ENCODE measurements at regions not wholly inside any gene's neighbourhood (a gene's known extent, or its start where the extent isn't known, plus 50 kb on each side); places are given as distances from the start of the nearest gene placed in this dataset.
"Not testable (repeated sequence)": the region's sequence is repeated elsewhere in the genome, so short reads cannot be mapped to it uniquely, and the experiment has no call there.

DNA sequence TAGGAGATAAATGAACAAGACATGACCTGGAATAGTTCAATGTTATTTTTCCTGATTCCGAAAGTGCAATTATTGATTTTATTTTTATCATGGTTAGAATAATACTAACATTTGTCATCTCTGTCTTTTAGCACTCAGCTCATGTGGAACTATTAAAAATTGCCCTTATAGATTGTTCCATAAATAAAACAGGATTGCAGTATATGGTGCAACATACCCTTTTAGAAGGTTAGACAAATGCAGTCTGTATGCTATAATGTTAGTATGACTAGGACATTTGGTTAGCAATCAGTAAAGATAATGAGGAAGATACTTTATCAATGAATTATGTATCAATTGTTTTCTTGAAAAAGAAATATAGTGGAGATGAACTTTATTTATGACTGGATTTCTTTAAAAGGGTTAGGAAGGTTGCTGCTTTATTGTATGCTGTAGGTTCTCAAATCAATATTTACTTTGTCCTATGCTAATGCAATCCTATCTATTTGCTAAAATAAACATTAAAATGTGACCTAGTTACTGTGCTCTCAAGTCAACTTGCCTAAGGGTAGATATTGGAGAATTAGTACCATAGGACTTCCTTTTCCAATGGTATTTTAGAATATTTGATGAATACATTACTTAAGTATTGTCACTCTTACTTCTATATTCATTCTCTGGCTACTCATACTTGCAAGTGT lies 348.9 kb upstream of the ISL1 start:
- DNase-seq: no peak

DNA sequence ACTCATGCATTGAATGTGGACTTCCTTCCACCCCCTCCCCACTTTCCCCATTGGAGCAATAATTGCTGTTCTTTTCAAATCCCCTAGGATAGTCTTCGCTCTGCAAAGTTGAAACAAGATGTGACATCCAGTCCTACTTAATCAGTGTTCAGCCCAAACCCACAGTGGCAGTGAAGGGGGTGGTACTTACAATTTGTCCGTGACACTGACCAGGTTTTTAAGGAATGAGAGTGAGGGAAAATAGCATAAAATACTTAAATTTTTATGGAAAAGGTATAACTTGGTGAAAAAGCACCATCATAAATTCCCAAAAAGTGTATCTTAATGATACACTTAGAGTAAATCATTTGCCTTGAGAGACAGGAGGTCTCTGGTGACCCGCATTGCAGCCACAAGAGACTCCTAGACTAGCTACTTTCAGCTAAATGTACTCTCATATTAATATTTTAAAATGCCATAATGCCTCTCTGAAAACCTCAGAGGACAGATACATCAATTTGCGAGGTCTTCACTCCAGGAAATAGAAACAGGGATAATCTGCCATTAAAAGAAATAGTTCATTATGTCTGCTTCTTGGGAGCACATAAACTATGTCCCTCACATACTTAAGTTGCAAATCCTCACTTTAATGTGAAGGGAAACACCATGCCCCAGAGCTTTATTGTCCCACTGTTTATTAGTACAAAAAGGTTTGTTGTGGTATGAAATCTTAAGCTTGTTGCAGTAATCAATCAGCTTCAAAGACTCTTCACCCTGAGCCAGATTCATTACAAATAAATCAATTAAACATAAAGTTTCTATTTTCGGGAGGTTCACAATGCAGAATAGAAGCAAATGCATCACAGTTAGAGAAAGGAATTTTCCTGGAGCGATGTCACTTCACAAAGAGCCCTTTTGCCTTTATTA lies 343.6 kb upstream of the ISL1 start:
- no peak for DNase-seq

DNA sequence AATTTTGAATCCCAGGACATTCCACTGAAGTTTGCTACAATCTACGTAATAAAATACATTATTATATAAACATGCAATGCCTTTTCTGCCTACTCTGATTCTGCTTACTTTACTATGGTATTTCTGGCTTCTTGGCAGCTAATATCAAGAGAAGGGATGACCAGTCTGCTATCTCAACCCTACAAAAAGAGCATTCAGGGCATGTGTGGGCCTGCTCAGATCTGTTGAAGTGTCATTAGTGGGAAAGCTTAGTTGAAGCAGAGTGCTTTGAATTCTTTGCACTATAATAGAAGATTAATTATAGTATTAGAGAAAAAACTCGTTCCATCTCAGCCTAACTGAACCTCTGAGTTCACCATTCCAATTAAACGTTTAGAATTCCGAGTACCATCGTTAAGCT lies 339.5 kb upstream of the ISL1 start:
- DNase-seq: no peak

DNA sequence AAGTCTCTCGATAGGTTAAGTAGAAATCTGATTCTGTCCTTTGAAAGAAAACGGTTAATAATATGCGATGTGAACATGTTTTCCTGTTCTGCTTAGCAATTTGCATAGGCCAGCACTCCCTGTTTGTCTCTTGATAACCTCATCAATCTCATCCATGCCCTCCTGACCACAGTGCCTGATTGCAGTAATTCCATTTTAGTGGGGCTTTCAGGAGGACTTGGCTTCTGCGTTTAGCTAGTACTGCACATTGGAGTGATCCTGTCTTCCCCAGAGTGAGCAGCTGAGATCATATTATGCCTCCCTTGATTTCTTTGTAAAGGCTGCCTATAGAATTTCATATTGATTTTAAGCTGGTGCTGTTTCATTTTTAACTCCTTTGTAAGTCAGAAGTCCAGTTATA lies 335.9 kb upstream of the ISL1 start:
- no peak for DNase-seq

DNA sequence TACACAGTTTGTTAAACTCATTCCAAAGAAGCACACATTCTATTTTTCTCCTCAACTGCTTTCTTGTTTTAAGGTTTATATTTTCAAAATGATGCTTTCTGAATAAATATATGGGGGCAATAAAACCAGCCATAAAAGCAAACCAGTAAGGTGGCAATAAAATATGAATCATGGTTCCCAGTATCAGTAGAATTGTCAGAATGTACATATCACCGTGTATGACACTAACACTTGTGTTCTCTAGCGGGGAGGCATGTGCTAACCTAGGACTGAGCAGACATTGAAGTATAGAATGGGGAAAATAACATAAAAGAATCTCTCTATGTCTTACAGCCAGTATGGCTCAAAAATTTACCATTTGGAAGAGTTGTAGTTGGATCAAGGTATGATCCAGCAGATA lies 329.9 kb upstream of the ISL1 start:
- DNase-seq: no peak

DNA sequence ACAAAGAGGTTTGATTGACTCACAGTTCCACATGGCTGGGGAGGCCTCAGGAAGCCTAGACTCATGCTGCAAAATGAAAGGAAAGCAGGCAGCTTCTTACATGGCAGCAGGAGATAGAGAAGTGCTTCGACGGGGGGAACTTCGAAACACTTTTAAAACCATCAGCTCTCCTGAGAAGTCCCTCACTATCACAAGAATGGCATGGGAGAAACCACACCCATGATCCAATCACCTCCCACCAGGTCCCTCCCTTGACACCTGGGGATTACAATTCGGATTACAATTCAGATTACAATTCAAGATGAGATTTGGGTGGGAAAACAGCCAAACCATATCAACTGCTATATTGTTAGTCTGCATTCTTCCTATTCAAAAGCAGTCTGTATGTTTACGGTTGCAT lies 322.3 kb upstream of the ISL1 start:
- no peak for DNase-seq

DNA sequence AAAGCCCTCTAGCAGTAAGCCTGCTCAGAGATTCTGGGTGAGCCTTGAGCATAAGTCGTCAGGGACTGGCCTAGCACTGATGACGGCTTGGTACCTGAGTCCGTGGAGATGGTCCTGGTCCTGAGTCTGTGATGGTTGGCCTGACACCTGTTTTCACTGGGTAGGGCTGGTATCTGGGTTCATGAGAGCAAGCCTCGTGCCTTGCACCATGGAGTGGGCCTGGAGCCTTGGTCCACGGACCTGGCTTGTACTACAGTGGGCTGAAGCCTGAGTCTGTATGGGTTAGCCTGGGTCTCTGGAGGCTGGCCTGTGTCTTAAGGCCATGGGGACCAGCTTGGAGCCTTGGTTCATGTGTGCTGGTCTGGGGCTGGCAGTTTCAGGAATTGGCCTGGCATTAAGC lies 310.3 kb upstream of the ISL1 start:
- no peak for DNase-seq

DNA sequence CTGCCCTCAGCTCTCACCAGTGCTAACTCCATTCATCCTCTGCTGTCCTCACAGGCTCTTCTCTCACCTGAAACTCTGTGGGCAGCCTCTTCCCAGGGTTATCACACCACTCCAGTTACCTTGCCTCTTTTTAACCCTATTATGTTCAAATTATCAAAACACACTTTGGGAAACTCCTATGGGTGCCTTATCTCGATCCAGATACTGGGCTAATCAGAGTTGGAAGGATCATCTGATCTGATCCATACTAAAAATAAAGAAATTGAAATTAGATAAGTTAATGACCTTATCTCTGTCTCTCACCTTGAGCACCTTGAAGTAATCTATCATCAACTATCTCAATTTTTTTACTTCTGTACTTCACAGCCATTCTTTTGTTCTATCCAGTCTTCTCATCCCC lies 300.5 kb upstream of the ISL1 start:
- no peak for DNase-seq

DNA sequence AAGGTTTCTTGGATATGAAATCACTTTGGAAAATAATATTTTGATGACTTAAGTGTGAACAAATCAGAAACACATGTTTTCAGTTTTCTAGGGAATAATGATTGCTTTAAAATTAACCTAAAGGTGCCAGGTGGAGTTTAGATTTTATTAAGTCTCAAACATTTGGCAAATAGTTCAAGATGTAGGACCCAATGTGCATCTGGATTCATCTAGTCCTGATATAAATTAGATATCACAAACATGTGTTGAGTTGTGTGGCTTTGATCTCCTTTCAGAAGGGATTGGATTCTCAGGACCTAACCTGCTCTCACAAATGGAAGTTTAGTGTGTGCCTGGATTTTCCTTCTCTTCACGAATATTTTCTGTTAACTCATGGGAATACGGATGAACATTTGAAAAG lies 291.4 kb upstream of the ISL1 start:
- DNase-seq: no peak

DNA sequence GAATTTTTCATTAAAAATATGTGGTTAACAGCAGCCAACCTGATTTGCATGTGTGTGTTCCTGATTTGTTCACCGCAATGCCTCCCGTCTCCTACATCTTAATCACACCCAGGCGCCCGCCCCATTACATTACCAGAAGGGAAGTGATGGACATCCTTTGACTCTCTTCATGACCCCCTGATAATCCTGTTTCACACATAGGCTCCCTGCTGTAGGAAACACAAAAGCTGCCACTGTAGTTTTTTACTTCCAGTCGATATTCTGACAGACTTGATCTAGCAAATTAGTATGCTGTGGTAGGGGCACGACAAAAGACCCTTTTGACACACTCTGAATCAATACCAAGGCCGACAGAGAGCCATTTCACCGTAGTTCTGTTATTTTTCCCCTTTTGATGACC lies 287.8 kb upstream of the ISL1 start:
- no peak for DNase-seq

DNA sequence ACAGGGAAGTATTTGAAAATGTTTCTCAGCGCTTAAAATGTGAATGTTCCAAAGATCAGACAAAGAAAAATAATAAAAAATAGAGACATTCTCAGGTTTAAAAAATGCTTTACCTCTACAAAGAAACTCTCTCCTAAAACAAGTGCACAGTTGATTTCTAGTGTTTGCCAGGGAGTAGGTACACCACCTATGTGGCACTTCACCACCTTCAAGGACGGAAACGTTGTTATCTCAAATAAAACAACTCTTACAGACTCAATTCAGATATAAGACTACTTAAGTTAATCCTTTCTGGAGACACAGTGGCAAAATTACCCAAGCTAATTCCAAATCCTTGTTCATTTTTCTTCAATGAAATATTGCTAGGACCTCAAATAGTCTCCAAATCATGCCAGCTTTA lies 286.4 kb upstream of the ISL1 start:
- DNase-seq: no peak

DNA sequence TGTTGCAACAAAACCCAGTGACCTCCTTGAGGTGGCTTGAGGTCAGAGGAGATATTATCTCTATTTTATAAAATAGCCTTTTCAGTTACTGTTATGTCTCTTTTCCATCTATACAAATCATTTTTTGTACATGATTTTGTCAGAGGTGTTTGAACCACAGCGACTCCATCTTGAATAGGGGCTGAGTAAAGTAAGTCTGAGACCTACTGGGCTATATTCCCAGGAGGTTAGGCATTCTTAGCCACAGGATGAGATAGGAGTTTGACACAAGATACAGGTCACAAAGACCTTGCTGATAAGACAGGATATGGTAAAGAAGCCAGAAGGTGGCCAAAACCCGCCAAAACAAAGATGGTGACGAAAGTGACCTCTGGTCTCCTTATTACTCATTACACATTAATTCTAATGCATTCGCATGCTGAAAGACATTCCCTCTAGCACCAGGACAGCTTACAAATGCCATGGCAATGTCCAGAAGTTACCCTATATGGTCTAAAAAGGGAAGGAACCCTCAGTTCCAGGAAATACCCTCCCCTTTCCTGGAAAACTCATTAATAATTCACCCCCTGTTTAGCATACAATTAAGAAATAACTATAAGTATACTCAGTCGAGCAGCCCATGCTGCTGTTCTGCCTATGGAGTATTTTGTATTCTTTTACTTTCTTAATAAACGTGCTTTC lies 283.9 kb upstream of the ISL1 start:
- no peak for DNase-seq

DNA sequence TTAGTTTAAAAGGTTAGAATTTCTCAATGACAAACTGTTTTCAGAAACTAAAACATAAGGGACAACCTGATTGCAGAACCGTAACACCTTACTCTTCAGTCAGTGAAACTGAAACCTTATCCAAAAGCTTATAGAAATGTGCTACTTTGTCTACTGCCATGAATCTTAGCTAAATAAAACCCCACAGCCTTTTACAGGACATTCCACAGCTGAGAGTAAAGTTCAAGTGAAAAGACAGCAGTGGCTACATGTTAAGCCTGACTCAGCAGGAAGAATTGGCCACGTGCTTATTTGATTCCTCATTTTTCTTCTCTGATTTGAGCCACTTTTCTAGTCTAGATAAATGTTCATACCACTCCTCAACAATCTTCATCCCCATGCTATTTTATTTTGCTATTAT lies 278.7 kb upstream of the ISL1 start:
- DNase-seq: no peak

DNA sequence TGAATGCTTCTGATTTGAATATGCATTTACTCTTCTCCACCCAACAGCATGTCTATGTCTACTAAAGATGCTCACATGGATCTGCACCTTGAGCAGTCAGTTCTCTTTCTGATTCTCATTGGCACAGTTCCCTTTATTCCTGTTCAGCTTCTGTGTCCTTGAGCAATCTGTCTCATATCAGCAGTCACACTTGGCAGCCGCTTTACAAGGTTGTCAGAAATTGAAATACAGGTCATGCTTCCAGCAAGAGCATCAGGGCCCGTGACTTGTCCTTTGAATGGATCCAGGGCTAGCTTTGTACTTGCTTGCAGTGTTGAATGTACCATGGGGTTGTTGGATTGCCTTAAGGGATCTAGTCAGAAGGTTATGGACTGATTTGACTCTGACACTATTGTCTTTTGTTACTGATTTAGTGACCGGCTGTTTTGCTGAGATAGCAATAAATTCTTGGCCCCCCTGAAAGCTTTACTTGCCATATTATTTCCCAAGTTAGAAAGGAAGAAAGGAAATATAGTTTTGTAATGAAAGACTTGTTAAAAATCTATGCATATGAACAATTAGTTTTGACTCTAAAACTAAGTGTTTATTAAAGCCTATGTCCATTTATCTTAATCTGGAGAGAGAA lies 273.4 kb upstream of the ISL1 start:
- no peak for DNase-seq

DNA sequence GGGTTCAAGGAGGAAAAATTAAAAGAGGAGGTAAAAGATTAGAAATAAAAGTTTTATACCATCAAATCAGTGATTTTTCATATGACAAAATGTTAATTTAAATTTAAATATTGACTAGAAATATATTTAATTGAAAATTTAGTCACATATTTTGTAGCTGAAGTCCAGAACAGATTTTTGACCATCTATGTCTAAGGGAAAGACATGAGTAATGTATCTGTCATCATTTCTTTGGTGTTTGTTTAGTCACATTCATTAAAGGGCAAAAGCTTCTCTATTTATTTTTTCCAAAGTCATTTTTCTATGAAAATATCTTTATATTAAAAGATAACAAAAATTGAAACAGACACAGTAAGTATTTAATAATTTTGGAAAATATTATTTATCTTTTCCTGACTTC lies 252.0 kb upstream of the ISL1 start:
- no peak for DNase-seq

DNA sequence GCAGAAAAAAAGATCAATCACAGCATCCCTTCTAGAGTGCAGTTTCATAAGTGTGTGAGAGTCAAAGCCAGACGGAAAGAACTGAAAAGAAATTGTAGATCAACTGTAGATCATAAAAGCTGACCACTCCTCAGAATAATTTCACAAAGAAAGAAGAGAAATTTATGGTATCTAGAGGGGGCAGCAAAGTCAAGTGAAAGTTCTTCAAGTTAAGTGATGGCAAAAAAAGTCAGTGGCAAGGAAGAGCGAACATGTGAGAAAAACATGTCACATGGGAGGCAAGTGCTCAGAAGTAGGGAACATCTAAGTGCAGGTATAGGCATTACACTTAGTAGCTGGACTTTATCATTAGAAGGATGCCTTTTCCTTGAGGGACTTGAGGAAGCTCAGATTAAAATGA lies 245.1 kb upstream of the ISL1 start:
- no peak for DNase-seq

DNA sequence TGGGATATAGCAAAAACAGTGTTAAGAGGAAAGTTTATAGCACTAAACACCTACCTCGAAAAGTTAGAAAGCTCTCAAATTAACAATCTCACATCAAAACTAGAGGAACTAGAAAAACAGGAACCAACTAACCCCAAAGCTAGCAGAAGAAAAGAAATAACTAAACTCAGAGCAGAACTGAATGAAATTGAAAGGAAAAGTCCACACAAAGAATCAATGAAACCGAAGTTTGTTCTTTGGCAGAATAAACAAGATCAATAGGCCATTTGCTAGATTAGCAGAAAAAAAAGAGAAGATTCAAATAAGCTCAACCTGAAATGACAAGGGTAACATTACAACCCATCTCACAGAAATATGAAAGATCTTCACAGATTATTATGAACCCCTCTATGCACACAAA lies 234.8 kb upstream of the ISL1 start:
- DNase-seq: no peak

DNA sequence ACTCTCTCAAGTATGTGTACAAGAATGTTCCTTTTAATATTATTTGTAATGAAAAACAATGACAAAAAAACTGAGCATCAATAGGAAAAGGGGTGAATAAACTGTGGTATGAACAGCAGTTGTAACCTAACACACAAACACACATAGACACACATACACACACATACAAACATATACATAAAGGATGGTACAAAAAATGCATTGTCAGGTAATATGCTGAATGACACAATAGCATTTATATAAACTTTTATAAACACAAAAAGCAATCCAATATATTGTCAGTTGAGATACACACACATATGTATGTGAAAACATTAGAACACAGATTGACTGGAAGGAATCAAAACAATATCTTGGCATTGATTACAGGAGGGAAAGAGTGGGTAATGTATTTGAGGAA lies 227.0 kb upstream of the ISL1 start:
- DNase-seq: no peak

DNA sequence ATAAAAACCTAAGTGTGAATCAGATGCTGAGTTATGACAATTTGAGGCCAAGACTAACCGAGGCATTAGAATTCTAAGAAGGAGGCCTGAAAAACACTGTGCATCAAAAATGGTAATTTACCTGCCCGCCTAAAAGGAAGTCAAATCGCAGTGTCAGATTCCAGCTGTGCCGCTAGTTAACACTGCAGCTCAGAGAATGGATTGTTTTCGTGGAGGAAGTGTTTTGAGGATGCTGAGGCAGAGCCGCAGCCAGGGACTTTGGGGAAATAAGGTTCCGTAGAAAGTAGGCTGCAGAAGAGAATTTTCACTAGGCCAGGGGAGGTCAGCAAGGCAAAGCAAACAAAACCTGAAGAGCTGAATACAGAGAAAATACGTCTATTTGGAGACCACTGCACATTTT lies 226.4 kb upstream of the ISL1 start:
- DNase-seq: no peak

DNA sequence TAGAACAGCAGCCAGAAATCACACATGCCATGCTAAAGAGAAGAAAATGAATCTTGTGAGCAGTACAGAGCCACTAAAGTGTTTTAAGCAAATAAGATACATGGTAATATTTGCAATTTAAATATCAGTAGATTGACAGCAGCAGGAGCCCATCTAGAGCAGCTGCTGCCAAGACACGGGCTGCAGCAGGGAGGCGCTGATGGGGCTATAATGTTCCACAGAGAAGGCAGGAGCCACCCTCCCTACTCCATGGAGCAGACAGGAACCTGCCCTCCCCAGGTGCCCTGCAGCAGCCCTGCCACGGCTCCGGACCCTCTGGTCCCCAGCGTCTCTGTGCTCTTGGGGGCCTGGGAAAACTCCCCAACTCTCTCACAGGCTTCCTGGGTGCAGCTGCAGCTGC lies 224.1 kb upstream of the ISL1 start:
- no peak for DNase-seq

DNA sequence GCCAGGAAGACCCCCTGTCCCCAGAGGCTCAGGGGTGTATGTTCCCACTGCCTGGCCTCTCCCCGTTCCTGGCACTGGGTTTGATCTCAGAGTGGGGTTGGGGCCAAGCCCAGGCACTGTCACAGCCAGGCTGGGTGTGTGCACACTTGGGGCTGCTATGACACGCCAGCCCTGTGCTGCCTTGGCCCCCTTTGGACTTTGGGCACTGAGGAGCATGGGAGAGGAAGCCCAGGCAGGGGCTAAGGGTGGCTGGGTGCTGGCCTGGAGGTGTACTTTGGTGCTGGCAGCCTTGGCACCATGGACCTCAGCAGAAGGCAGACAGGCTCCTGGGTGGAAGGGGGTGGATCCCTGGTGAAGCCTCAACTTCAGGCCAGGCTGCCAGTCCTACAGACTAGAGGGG lies 223.6 kb upstream of the ISL1 start:
- no peak for DNase-seq

DNA sequence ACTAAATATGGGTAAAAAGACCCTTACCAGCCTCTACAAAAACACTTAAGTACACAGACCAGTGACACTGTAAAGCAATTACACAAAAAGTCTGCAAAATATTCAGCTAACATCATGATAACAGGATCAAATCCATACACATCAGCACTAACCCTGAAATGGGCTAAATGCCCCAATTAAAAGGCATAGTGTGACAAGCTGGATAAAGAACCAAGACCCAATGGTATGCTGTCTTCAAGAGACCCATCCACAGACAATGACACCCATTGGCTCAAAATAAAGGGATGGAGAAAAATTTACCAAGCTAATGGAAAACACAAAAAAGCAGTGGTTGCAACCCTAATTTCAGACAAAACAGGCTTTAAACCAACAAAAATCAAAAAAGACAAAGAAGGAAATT lies 221.0 kb upstream of the ISL1 start:
- no peak for DNase-seq

DNA sequence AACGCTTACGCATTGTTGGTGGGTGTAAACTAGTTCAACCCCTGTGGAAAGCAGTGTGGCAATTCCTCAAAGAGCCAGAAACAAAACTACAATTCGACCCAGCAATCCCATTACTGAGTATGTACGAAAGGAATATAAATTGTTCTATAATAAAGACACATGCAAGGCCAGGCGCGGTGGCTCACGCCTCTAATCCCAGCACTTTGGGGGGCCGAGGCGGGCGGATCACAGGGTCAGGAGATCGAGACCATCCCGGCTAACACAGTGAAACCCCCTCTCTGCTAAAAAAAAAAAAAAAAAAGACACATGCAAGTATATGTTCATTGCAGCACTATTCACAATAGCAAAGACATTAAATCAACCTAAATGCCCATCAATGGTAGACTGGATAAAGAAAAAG lies 217.6 kb upstream of the ISL1 start:
- not testable (repeated sequence) for DNase-seq

Data from amniotic stem cell (primary cell).